B cell (primary cell): ENCODE measurements at regions not wholly inside any gene's neighbourhood (a gene's known extent, or its start where the extent isn't known, plus 50 kb on each side); places are given as distances from the start of the nearest gene placed in this dataset.

Source experiments
- CTCF ChIP-seq: fragments of 200-600 bp; IDR thresholded peaks from one replicate; pipeline ENCODE4 v1.8.0; 2022; ENCODE audit warnings: antibody characterized with exemption, mild to moderate bottlenecking
- EZH2 ChIP-seq: IDR thresholded peaks from 2 replicates; pipeline ENCODE4 v1.6.1; 2012; ENCODE audit warnings: borderline replicate concordance, low read depth, mild to moderate bottlenecking, moderate library complexity, low read length; ENCODE audit not compliant: insufficient read depth, poor library complexity, severe bottlenecking

- TF ChIP-seq CTCF (no peak), EZH2 (no peak)
Measured at GRCh38 chr18:47689371-47689770, 241.1 kb downstream of the SMAD2 start.
